RWPE2 (cell line): ENCODE measurements at regions not wholly inside any gene's neighbourhood (a gene's known extent, or its start where the extent isn't known, plus 50 kb on each side); places are given as distances from the start of the nearest gene placed in this dataset.

ENCODE experiments used
- ATAC-seq: fragments of 200-7000 bp; cut with Tn5 transposase; 3 replicates; pipeline ENCODE4 v1.9.1; 2021; ENCODE audit warnings: low read depth
- DNase-seq: peaks from one replicate; pipeline ENCODE4 v3.0.0-alpha.2; 2020; ENCODE audit warnings: low spot score
- H3K27ac ChIP-seq: fragments of 450-650 bp; 2 replicates; pipeline ENCODE4 v1.5.1; 2017; ENCODE audit warnings: mild to moderate bottlenecking; ENCODE audit not compliant: poor library complexity, severe bottlenecking
- H3K27me3 ChIP-seq: fragments of 250-450 bp; sonication (Bioruptor Pico); 2 replicates; pipeline ENCODE4 v1.5.1; 2021; ENCODE audit warnings: mild to moderate bottlenecking, moderate library complexity; ENCODE audit not compliant: insufficient read depth, poor library complexity, severe bottlenecking
- H3K36me3 ChIP-seq: fragments of 250-450 bp; sonication (Bioruptor Pico); 2 replicates; pipeline ENCODE4 v1.5.1; 2020; ENCODE audit warnings: low read depth, mild to moderate bottlenecking, moderate library complexity
- H3K4me1 ChIP-seq: fragments of 250-450 bp; sonication (Bioruptor Pico); 2 replicates; pipeline ENCODE4 v1.5.1; 2021; ENCODE audit warnings: mild to moderate bottlenecking, moderate library complexity; ENCODE audit not compliant: insufficient read depth, poor library complexity, severe bottlenecking
- H3K4me3 ChIP-seq: fragments of 250-450 bp; sonication (Bioruptor Pico); 2 replicates; pipeline ENCODE4 v1.5.1; 2021; ENCODE audit warnings: mild to moderate bottlenecking, moderate library complexity; ENCODE audit not compliant: severe bottlenecking
- H3K9me3 ChIP-seq: fragments of 250-450 bp; sonication (Bioruptor Pico); 2 replicates; pipeline ENCODE4 v1.5.1; 2021; ENCODE audit warnings: mild to moderate bottlenecking, moderate library complexity; ENCODE audit not compliant: severe bottlenecking
- TF ChIP-seq, protein P1 (sequence below): fragments of 450-650 bp; IDR thresholded peaks from one replicate; pipeline ENCODE4 v1.5.1; 2017; ENCODE audit warnings: mild to moderate bottlenecking, moderate library complexity; ENCODE audit not compliant: poor library complexity, severe bottlenecking

DNA sequence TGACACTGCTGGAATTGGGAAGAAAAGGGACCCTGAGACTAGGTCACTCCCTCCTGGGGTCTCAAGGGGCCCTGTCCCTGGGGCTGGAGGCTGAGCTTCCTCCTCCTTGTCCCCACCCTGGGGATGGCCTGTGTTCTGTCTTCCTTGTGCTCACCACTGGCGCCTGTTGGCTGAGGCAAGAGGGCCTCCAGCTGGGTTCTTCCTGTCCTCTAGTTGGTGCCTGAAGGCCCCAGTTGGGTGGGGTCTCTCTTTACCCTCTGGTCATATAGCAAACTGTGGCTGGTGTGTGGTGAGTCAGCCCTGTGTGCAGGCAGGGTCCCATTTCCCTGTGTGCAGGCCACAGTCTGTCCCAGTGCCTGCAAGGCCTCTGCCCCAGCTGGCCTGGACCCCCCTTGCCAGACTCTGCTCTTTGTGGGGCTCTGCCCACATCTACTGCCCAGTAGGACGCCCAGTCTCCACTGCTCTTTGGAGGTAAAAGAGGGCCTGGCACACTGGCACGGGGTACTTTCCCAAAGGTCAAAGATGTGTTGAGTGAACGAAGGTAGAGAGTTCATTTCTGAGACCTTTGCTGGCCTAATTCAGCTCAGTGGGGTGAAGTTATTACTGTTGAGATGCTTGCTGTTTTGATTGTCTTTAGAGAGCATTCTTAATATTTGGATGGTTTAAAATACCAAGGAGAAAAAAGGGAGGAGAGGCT lies 55.1 kb upstream of the CLDN5 start:
- Histone ChIP-seq H3K36me3 (no peaks in the 10 kb centered on the region), H3K4me1 (peaks cover 12% of the 10 kb centered on the region), H3K27me3 (no peaks in the 10 kb centered on the region), H3K27ac (no peak overlapping the region), H3K4me3 (no peak overlapping the region), H3K9me3 (no peaks in the 10 kb centered on the region)
- TF ChIP-seq, protein P1, sequence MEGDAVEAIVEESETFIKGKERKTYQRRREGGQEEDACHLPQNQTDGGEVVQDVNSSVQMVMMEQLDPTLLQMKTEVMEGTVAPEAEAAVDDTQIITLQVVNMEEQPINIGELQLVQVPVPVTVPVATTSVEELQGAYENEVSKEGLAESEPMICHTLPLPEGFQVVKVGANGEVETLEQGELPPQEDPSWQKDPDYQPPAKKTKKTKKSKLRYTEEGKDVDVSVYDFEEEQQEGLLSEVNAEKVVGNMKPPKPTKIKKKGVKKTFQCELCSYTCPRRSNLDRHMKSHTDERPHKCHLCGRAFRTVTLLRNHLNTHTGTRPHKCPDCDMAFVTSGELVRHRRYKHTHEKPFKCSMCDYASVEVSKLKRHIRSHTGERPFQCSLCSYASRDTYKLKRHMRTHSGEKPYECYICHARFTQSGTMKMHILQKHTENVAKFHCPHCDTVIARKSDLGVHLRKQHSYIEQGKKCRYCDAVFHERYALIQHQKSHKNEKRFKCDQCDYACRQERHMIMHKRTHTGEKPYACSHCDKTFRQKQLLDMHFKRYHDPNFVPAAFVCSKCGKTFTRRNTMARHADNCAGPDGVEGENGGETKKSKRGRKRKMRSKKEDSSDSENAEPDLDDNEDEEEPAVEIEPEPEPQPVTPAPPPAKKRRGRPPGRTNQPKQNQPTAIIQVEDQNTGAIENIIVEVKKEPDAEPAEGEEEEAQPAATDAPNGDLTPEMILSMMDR: no peak
- no peak for DNase-seq
- no peak for ATAC-seq

DNA sequence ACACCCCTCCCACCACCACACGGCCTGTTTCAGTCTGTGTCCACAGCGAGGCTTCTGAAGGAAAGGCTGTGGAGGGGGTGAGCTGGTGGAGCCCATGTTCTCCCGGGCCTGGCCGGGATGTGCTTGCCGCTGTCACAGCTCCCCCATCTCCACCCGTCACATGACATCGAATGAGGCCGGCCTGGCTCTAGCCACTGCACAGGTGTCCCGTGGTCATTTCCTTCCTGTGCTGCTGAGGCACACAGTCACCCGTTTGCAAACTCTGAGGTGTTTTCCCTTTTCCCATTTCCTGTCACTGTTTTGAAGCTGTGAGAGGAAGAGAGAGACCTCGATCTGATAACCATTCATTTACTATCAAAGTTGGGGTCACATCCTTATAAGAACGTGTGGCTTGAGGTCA lies 55.7 kb upstream of the CLDN5 start:
- Histone ChIP-seq H3K27ac (no peak overlapping the region), H3K36me3 (no peaks in the 10 kb centered on the region), H3K9me3 (no peaks in the 10 kb centered on the region), H3K27me3 (no peaks in the 10 kb centered on the region), H3K4me3 (no peak overlapping the region), H3K4me1 (peaks cover 12% of the 10 kb centered on the region)
- no peak for ATAC-seq
- DNase-seq: no peak
- TF ChIP-seq, protein P1: no peak

DNA sequence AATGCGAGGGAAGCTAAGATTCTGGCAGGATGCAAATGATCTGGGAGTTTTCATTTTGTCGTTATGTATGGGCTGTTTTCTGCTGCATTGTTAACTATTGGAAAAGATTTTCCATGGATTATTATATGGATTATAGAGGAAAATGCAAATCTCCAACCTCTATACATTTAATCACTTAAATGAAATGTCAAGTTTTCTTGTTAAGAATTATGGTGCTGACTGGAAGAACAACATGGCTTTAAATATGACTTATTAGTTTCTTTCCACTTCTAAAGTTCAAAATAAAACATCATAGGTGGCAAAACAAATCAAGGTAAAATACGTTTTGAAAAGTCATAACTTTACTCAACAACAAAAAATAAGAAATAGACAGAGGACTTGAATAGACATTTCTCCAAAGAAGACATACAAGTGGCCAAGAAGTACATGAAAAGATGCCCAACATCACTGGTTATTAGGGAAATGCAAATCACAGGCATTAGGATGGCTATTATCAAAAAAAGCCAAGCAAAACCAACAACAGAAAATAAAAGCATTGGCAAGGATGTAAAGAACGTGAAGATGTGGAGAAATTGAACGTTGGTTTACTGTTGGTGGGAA lies 56.2 kb upstream of the CLDN5 start:
- Histone ChIP-seq H3K4me3 (no peak overlapping the region), H3K27me3 (no peaks in the 10 kb centered on the region), H3K9me3 (no peaks in the 10 kb centered on the region), H3K4me1 (peaks cover 12% of the 10 kb centered on the region), H3K36me3 (no peaks in the 10 kb centered on the region), H3K27ac (no peak overlapping the region)
- DNase-seq (no peak), ATAC-seq (no peak)
- TF ChIP-seq, protein P1: no peak

DNA sequence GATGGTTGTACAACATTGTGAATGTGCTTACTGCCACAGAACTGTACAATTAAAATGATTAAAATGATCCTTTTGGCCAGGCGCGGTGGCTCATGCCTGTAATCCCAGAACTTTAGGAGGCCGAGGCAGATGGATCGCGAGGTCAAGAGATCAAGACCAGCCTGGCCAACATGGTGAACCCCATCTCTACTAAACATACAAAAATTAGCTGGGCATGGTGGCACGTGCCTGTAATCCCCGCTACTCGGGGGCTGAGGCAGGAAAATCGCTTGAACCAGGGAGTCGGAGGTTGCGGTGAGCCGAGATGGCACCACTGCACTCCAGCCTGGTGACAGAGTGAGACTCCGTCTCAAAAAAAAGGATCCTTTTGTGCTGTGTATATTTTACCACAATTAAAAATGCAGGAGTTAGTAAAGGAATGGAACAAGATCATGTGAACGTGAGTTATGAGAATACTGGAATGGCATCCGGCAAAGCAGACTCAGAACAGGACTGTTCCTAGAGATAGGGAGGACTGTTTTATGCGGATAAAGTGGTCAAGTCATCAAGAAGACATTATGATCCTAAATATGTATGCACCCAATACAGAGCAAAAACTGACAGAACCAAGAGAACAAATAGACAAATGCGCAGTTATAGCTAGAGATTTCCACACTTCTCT lies 58.0 kb upstream of the CLDN5 start:
- TF ChIP-seq, protein P1: no peak
- no peak for ATAC-seq
- peaks cover 4% of the 10 kb centered on the region for H3K4me1 ChIP-seq
- H3K4me3 ChIP-seq: no peak overlapping the region
- no peaks in the 10 kb centered on the region for H3K27me3 ChIP-seq
- no peak for DNase-seq
- no peaks in the 10 kb centered on the region for H3K36me3 ChIP-seq
- no peaks in the 10 kb centered on the region for H3K9me3 ChIP-seq
- H3K27ac ChIP-seq: no peak overlapping the region
